Astrocyte of the spinal cord (primary cell): ENCODE measurements at regions not wholly inside any gene's neighbourhood (a gene's known extent, or its start where the extent isn't known, plus 50 kb on each side); places are given as distances from the start of the nearest gene placed in this dataset.

Experiments used
- DNase-seq: peaks from one replicate; pipeline ENCODE4 v3.0.0; 2011; ENCODE audit warnings: low read depth, low spot score
- H3K4me3 ChIP-seq: 2 replicates; pipeline ENCODE4 v1.5.1; 2011; ENCODE audit warnings: low read depth, mild to moderate bottlenecking, low read length, moderate library complexity
- in situ Hi-C: cut with HindIII; loops from 2 replicates; pipeline ENCODE4 v1.10.0; 2017; ENCODE audit warnings: low sequenced_read_pairs
- TF ChIP-seq, protein P1 (sequence below): IDR thresholded peaks from 2 replicates; pipeline ENCODE4 v1.5.1; 2012; ENCODE audit warnings: low read depth, mild to moderate bottlenecking, low read length, inconsistent platforms

DNA sequence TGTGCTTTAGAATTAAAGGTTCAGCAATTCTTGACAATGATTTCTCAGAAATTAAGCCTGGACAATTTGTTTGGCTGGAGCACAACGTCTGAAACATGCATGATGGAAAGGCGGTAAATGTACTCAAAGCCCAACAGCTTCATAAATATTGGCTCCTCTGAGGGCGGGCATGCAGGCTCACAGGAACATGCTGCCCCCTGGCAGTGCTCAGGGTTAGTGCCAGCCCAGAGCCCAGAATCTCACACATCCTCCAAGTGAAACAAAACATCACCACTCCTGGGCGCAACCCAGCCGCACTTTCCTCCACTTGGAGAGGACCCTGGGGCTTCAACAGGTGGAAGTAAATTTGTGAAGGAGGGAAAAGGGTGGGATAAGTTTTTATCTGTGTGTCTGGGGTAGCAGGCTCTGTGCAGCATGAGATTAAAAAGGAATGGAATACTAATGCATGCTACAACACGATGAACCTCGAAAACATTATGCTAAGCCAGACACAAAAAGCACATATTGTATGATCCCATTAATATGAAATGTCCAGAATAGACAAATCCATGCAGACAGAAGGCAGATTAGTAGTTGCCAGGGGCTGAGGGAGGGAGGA is 54.1 kb upstream of the PTPRT start:
- in situ Hi-C loops: no loop called here
- H3K4me3 ChIP-seq: no peak overlapping the region
- TF ChIP-seq, protein P1, sequence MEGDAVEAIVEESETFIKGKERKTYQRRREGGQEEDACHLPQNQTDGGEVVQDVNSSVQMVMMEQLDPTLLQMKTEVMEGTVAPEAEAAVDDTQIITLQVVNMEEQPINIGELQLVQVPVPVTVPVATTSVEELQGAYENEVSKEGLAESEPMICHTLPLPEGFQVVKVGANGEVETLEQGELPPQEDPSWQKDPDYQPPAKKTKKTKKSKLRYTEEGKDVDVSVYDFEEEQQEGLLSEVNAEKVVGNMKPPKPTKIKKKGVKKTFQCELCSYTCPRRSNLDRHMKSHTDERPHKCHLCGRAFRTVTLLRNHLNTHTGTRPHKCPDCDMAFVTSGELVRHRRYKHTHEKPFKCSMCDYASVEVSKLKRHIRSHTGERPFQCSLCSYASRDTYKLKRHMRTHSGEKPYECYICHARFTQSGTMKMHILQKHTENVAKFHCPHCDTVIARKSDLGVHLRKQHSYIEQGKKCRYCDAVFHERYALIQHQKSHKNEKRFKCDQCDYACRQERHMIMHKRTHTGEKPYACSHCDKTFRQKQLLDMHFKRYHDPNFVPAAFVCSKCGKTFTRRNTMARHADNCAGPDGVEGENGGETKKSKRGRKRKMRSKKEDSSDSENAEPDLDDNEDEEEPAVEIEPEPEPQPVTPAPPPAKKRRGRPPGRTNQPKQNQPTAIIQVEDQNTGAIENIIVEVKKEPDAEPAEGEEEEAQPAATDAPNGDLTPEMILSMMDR: no peak
- DNase-seq: no peak

DNA sequence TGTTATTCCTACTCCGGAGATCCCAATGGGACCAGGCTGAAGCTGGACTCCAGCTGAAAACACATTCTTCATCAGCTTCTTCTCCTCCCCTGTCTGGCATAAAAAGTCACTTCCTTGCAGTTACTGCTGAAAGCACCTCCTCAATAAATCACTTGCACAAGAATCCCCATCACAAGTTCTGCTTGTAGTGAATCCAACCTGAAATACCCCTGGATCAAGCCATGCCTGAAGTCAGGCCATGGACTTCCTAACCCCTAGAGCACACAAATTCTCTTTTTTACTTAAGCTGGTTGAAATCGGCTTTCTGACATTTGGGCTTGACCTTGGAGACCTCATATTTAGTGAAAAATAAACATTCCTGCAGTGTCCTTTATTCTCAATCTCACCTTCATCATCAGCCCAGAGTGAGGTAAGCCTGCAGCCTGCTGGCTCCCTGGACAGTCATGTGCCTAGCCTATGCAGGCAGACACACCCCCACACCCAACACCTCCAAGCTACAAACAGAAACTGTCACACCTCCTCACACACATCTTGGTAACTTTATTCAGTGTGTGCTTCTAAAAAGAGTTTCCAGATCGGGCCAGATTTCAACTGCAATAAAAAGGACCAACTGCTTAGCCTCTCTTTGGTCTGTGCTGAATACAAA is 51.5 kb upstream of the PTPRT start:
- DNase-seq: no peak
- in situ Hi-C loops: no loop called here
- no peak overlapping the region for H3K4me3 ChIP-seq
- TF ChIP-seq, protein P1: no peak
